Endothelial cell of umbilical vein (primary cell): ENCODE measurements at regions not wholly inside any gene's neighbourhood (a gene's known extent, or its start where the extent isn't known, plus 50 kb on each side); places are given as distances from the start of the nearest gene placed in this dataset.

Experiments used
- BruUV-seq: library from RNA; stranded (reverse); fragments of 400-500 nt; replicated peaks from 2 replicates; lab custom pipeline; 2021; lab: Mats Ljungman, UMichigan
- CTCF ChIA-PET: fragments of 300-600, 350-600 bp; sonication (Branson Sonifier 250); formaldehyde crosslinking; loops from one replicate; lab custom pipeline; 2021; ENCODE audit warnings: antibody characterized with exemption, inconsistent platforms; lab: Charles Lee
- POLR2A ChIA-PET: fragments of 300-600, 350-600 bp; sonication (Branson Sonifier 250); formaldehyde crosslinking; loops from one replicate; lab custom pipeline; 2021; ENCODE audit warnings: antibody characterized with exemption, inconsistent platforms; lab: Charles Lee
- DNase-seq: peaks from one replicate; pipeline ENCODE4 v3.0.0-alpha.2; 2011; ENCODE audit warnings: low read depth, low spot score
- FAIRE-seq: peaks from 2 replicates; lab custom pipeline; 2011; peaks lifted over from hg19 to GRCh38; lab: Jason Lieb, UNC
- H2AFZ ChIP-seq: 2 replicates; pipeline ENCODE4 v1.6.0; 2012; ENCODE audit warnings: low read depth, low read length, control low read depth, inconsistent platforms
- H3K27ac ChIP-seq: 2 replicates; pipeline ENCODE4 v1.5.1; 2011; ENCODE audit warnings: low read depth, mild to moderate bottlenecking, control low read depth, low read length, moderate library complexity; ENCODE audit not compliant: insufficient read depth
- H3K27me3 ChIP-seq, 2 experiments: 2 replicates each; pipeline versions ENCODE4 v1.6.0 to v1.6.1; 2011; ENCODE audit warnings: low read length in 2 of 2, mixed read lengths in 1 of 2; ENCODE audit not compliant: control insufficient read depth in 2 of 2, insufficient read depth in 2 of 2
- H3K36me3 ChIP-seq, 2 experiments: 2 replicates in 1 of 2; 3 replicates in 1 of 2; pipeline ENCODE4 v1.5.1; 2011; ENCODE audit warnings: low read length in 2 of 2, mild to moderate bottlenecking in 1 of 2, moderate library complexity in 1 of 2; ENCODE audit not compliant: control insufficient read depth in 2 of 2, insufficient read depth in 2 of 2; ENCODE audit errors: extremely low read depth in 1 of 2
- H3K4me1 ChIP-seq: 3 replicates; pipeline ENCODE4 v1.5.1; 2011; ENCODE audit warnings: mild to moderate bottlenecking, low read length; ENCODE audit not compliant: control insufficient read depth, insufficient read depth; ENCODE audit errors: extremely low read depth
- H3K4me2 ChIP-seq: 2 replicates; pipeline ENCODE4 v1.6.1; 2011; ENCODE audit warnings: low read length, control low read depth, mixed read lengths; ENCODE audit not compliant: insufficient read depth
- H3K4me3 ChIP-seq, 3 experiments: fragments of 200-600 bp in 1 of 3; sonication (generic), shearing (Covaris generic) in 1 of 3; replicated peaks in 1 of 3; 2 replicates each; pipeline ENCODE4 v1.5.1; 2011 to 2016; ENCODE audit warnings: control low read depth in 3 of 3, low read length in 3 of 3, mild to moderate bottlenecking in 2 of 3, inconsistent platforms in 1 of 3, low read depth in 1 of 3, moderate library complexity in 1 of 3; ENCODE audit not compliant: insufficient read depth in 1 of 3
- H3K79me2 ChIP-seq: 2 replicates; pipeline ENCODE4 v1.6.0; 2012; ENCODE audit warnings: low read length, inconsistent platforms; ENCODE audit not compliant: control insufficient read depth, insufficient read depth
- H3K9ac ChIP-seq: replicated peaks from 2 replicates; pipeline ENCODE3; 2011; ENCODE audit warnings: low read length, control low read depth; ENCODE audit not compliant: insufficient read depth; ENCODE audit errors: extremely low read depth
- H3K9me1 ChIP-seq: replicated peaks from 3 replicates; pipeline ENCODE4 v1.6.0; 2011; ENCODE audit warnings: mild to moderate bottlenecking, low read length; ENCODE audit not compliant: control insufficient read depth, insufficient read depth; ENCODE audit errors: extremely low read depth
- H3K9me3 ChIP-seq: replicated peaks from 2 replicates; pipeline ENCODE4 v1.5.1; 2012; ENCODE audit warnings: low read length, inconsistent platforms; ENCODE audit not compliant: control insufficient read depth, insufficient read depth
- H4K20me1 ChIP-seq: replicated peaks from 2 replicates; pipeline ENCODE3; 2011; ENCODE audit warnings: mild to moderate bottlenecking, low read length; ENCODE audit not compliant: control insufficient read depth, insufficient read depth; ENCODE audit errors: extremely low read depth
- EZH2 ChIP-seq: IDR thresholded peaks from 2 replicates; pipeline ENCODE4 v1.6.1; 2012; ENCODE audit warnings: borderline replicate concordance, low read depth, mild to moderate bottlenecking, moderate library complexity, low read length, inconsistent platforms; ENCODE audit not compliant: severe bottlenecking
- FOS ChIP-seq: IDR thresholded peaks from 2 replicates; pipeline ENCODE4 v1.6.1; 2011; ENCODE audit warnings: mild to moderate bottlenecking, low read length, moderate library complexity, borderline replicate concordance; ENCODE audit not compliant: insufficient read depth
- GATA2 ChIP-seq: IDR thresholded peaks from 2 replicates; pipeline ENCODE4 v1.7.0; 2011; ENCODE audit warnings: low read depth, mild to moderate bottlenecking, moderate library complexity, mixed read lengths, low read length; ENCODE audit not compliant: insufficient read length, insufficient read depth
- JUN ChIP-seq: IDR thresholded peaks from 2 replicates; pipeline ENCODE4 v1.6.1; 2011; ENCODE audit warnings: borderline replicate concordance, low read depth; ENCODE audit not compliant: insufficient read length, insufficient read depth
- MYC ChIP-seq: IDR thresholded peaks from one replicate; pipeline ENCODE4 v1.6.1; 2011; ENCODE audit warnings: mild to moderate bottlenecking, low read depth, low read length
- POLR2AphosphoS5 ChIP-seq: IDR thresholded peaks from 2 replicates; pipeline ENCODE4 v1.6.1; 2012; ENCODE audit warnings: low read depth, mild to moderate bottlenecking, control low read depth, low read length, moderate library complexity; ENCODE audit not compliant: insufficient read depth
- dilution Hi-C: fragments of 300-500 bp; cut with MboI; formaldehyde crosslinking; loops from one replicate; pipeline ENCODE4 v1.15.0; 2019; ENCODE audit warnings: low sequenced_read_pairs; ENCODE audit not compliant: extremely low pct_ligation_motif_present
- intact Hi-C: fragments of 100-400 bp; cut with micrococcal nuclease; formaldehyde crosslinking; loops from one replicate; pipeline ENCODE4 v1.10.0; 2022
- TF ChIP-seq, protein P1 (sequence below), 2 donors: IDR thresholded peaks; 1 replicate in 1 of 2; 2 replicates in 1 of 2; pipeline ENCODE4 v1.5.1; 2011; ENCODE audit warnings: low read length in 2 of 2, mild to moderate bottlenecking in 2 of 2, moderate library complexity in 2 of 2, control low read depth in 1 of 2, inconsistent platforms in 1 of 2, low read depth in 1 of 2; ENCODE audit not compliant: insufficient read depth in 1 of 2; ENCODE audit errors: extremely low read depth in 1 of 2

DNA sequence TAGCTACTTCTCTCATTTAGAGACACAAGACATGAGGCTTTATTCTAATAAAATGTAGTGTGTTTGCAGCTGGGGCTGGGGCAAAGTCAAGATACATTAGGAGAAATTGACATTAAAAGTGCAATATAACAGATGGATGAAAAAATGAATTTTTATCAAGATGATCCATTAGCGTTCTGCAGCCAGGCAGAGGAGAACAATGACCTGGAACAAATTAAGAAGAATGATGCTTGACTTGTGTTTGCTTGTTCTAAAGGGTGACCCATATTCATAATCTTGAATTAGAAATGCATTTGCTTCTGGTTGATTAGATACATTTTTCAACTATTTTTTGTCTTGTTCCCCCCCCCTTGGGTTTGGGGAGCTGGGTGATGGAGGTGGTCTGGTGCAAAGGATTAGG, 439.5 kb upstream of the BOD1L1 start:
- no peak overlapping the region for H2AFZ ChIP-seq
- no peak overlapping the region for H3K9ac ChIP-seq
- H3K4me3 ChIP-seq: no peak overlapping the region
- ChIA-PET CTCF (no interaction called here), POLR2A (no interaction called here)
- no peaks in the 10 kb centered on the region for H3K79me2 ChIP-seq
- no peaks in the 10 kb centered on the region for H4K20me1 ChIP-seq
- no peak for DNase-seq
- no peaks in the 10 kb centered on the region for H3K9me3 ChIP-seq
- FAIRE-seq: no peak
- H3K27ac ChIP-seq: no peak overlapping the region
- dilution Hi-C loops: no loop called here
- TF ChIP-seq JUN (no peak), GATA2 (no peak), FOS (no peak), MYC (no peak), POLR2AphosphoS5 (no peak), EZH2 (no peak)
- TF ChIP-seq, protein P1, sequence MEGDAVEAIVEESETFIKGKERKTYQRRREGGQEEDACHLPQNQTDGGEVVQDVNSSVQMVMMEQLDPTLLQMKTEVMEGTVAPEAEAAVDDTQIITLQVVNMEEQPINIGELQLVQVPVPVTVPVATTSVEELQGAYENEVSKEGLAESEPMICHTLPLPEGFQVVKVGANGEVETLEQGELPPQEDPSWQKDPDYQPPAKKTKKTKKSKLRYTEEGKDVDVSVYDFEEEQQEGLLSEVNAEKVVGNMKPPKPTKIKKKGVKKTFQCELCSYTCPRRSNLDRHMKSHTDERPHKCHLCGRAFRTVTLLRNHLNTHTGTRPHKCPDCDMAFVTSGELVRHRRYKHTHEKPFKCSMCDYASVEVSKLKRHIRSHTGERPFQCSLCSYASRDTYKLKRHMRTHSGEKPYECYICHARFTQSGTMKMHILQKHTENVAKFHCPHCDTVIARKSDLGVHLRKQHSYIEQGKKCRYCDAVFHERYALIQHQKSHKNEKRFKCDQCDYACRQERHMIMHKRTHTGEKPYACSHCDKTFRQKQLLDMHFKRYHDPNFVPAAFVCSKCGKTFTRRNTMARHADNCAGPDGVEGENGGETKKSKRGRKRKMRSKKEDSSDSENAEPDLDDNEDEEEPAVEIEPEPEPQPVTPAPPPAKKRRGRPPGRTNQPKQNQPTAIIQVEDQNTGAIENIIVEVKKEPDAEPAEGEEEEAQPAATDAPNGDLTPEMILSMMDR (IDR thresholded peaks at IDR 0.05; ENCODE audit: extremely low read depth in 1 of 2, insufficient read depth in 1 of 2, low read depth in 1 of 2, low read length in 2 of 2): no peak
- intact Hi-C loops: no loop called here
- H3K4me1 ChIP-seq: no peaks in the 10 kb centered on the region
- H3K27me3 ChIP-seq: no peaks in the 10 kb centered on the region
- BruUV-seq: no TSS peak
- H3K9me1 ChIP-seq: no peaks in the 10 kb centered on the region
- no peaks in the 10 kb centered on the region for H3K36me3 ChIP-seq
- no peak overlapping the region for H3K4me2 ChIP-seq
